Dendritic cell treated with granulocyte-macrophage colony-stimulating factor and Interleukin-4, amounts not matched to agents 40 ng/mL and 50 ng/mL, for 4 days (primary cell): ENCODE measurements at regions not wholly inside any gene's neighbourhood (a gene's known extent, or its start where the extent isn't known, plus 50 kb on each side); places are given as distances from the start of the nearest gene placed in this dataset.

Experiments
- H3K27ac Mint-ChIP-seq: one replicate; pipeline ENCODE4 v1.8.0; 2022; ENCODE audit warnings: mild to moderate bottlenecking, mixed read lengths
- H3K27me3 Mint-ChIP-seq: one replicate; pipeline ENCODE4 v1.8.0; 2022; ENCODE audit warnings: mild to moderate bottlenecking, mixed read lengths
- H3K36me3 Mint-ChIP-seq: one replicate; pipeline ENCODE4 v1.8.0; 2022; ENCODE audit warnings: low read depth, mixed read lengths
- H3K4me1 Mint-ChIP-seq: one replicate; pipeline ENCODE4 v1.8.0; 2022; ENCODE audit warnings: low read depth, mixed read lengths
- H3K4me3 Mint-ChIP-seq: one replicate; pipeline ENCODE4 v1.8.0; 2022; ENCODE audit warnings: mild to moderate bottlenecking, moderate library complexity, mixed read lengths
- H3K9me3 Mint-ChIP-seq: one replicate; pipeline ENCODE4 v1.8.0; 2022; ENCODE audit warnings: mixed read lengths
- intact Hi-C: fragments of 100-400 bp; cut with micrococcal nuclease; formaldehyde crosslinking; loops from one replicate; pipeline ENCODE4 v1.15.0; 2022

DNA sequence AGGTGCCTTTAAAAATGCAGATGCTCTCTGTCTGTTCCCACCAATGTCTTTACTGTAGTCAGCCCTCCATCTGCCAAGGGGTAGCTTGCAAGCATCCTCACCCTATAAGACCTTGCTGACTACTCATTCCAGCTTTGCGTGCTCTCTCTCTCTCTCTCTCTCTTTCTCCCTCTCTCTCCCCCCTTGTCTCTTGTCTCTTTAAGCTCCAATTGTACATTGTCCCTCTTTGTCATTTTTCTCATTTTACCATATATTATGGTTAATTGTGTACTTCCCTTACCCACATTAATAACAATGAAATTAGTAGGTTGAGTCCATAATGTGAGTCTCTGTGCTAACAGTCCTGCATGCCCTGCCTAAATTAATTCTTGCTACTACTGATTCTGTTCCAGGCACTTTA is 350.2 kb upstream of the CDH4 start:
- Mint-ChIP-seq H3K9me3 (peaks cover 15% of the 10 kb centered on the region), H3K27me3 (no peaks in the 10 kb centered on the region), H3K36me3 (no peaks in the 10 kb centered on the region), H3K4me3 (no peak overlapping the region), H3K27ac (no peak overlapping the region), H3K4me1 (no peaks in the 10 kb centered on the region)
- intact Hi-C loops = no loop called here

GRCh38 chr20:60903325-60903971 is 348.6 kb upstream of the CDH4 start:
- Mint-ChIP-seq H3K36me3 (no peaks in the 10 kb centered on the region), H3K27ac (no peak overlapping the region), H3K4me1 (no peaks in the 10 kb centered on the region), H3K27me3 (no peaks in the 10 kb centered on the region), H3K4me3 (no peak overlapping the region), H3K9me3 (peaks cover 15% of the 10 kb centered on the region)
- intact Hi-C loops = no loop called here

DNA sequence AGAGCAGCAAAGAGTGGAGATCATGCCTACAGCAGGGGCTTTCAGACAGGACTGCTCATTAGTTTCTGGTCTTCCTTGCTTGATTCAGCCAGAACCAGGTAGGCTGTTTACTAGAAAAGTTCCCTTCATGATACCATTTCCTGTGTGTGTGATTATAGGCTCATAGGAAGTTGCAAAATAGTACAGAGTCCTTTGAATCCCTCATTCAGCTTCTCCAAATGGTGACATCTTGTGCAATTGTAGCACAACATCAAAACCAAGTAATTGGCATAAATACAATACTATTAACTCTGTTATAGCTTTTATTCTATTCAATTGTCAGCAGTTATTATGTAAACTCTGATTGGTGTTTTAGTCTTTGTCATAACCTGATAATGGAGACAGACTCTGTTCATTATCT is 347.3 kb upstream of the CDH4 start:
- H3K27me3 Mint-ChIP-seq = no peaks in the 10 kb centered on the region
- no peaks in the 10 kb centered on the region for H3K4me1 Mint-ChIP-seq
- peaks cover 15% of the 10 kb centered on the region for H3K9me3 Mint-ChIP-seq
- intact Hi-C loops = no loop called here
- H3K36me3 Mint-ChIP-seq = no peaks in the 10 kb centered on the region
- no peak overlapping the region for H3K27ac Mint-ChIP-seq
- H3K4me3 Mint-ChIP-seq = no peak overlapping the region

DNA sequence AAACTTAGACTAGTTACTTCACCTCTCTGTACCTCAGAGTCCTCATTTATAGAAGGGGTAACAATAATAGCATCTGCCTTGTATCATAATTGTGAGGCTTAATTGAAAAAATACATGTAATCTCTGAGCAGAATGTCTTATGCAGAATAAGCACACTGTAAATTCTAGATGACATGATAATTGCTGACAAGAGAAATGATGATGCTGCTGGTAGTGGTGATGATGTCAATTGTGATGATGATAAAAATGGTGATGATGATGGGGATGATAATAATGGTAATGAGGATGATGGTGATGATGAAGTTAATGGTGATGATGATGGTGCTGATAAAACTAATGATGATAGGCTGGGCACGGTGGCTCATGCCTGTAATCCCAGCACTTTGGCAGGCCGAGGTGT is 346.1 kb upstream of the CDH4 start:
- Mint-ChIP-seq H3K4me3 (no peak overlapping the region), H3K27ac (no peak overlapping the region), H3K9me3 (peaks cover 15% of the 10 kb centered on the region), H3K27me3 (no peaks in the 10 kb centered on the region), H3K4me1 (no peaks in the 10 kb centered on the region), H3K36me3 (no peaks in the 10 kb centered on the region)
- intact Hi-C loops = no loop called here

GRCh38 chr20:60906555-60906954 is 345.5 kb upstream of the CDH4 start:
- H3K4me3 Mint-ChIP-seq = no peak overlapping the region
- peaks cover 12% of the 10 kb centered on the region for H3K9me3 Mint-ChIP-seq
- intact Hi-C loops = no loop called here
- no peaks in the 10 kb centered on the region for H3K27me3 Mint-ChIP-seq
- no peaks in the 10 kb centered on the region for H3K36me3 Mint-ChIP-seq
- H3K4me1 Mint-ChIP-seq = no peaks in the 10 kb centered on the region
- no peak overlapping the region for H3K27ac Mint-ChIP-seq

DNA sequence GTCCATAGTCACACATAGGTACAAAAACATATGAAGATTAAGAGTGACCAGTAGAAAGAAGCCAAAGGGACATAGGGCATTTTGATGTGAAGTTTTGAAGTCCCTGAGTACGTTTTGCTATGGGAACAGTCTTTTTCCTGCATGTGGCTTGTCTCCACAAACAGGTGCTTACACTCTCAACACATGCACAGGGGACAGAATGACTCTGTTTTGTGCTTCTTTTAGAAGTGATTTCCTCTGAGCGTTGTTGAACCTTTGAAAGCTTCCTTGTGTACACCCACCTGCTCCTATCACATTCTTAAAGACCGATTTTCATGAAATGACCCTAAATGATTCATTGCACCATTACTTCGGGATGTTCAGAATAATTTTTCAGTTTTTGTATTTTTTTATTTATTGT is 338.8 kb upstream of the CDH4 start:
- H3K9me3 Mint-ChIP-seq = no peaks in the 10 kb centered on the region
- intact Hi-C loops = no loop called here
- no peaks in the 10 kb centered on the region for H3K36me3 Mint-ChIP-seq

DNA sequence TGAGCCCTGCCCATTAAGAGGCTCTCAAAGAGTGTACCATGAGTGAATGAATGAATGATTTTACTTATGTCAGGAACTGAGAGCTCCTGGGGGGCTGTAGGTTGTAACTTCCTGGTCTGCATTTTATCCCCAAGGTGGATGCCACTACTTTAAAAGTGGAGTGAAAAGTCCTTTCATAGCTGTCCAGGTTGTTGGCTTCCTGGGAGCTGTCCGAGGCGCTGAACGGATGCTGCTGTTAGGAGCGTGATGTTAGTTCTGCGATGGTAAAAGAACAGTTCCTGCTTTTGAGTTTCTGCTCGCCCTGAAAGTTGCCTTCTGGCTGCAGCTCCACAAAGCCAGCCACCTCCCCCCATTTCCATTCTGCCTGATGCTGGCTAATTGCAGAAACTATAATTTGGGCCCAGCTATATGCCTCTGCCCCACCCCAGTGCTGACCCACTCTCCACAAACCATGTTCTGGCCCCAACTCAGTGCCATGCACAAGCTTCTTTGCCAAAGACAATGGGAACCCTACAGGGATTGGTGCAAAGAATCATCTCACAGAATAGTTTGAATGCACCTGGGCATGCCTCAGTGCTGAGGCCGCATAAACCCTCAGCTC is 330.9 kb upstream of the CDH4 start:
- intact Hi-C loops = no loop called here
- Mint-ChIP-seq H3K4me3 (no peak overlapping the region), H3K4me1 (no peaks in the 10 kb centered on the region), H3K27ac (no peak overlapping the region), H3K9me3 (no peaks in the 10 kb centered on the region), H3K27me3 (no peaks in the 10 kb centered on the region), H3K36me3 (no peaks in the 10 kb centered on the region)

More for the DNA sequence above, 338.8 kb upstream of the CDH4 start:
- Mint-ChIP-seq H3K27ac (no peak overlapping the region), H3K4me1 (no peaks in the 10 kb centered on the region), H3K27me3 (no peaks in the 10 kb centered on the region), H3K4me3 (no peak overlapping the region)

DNA sequence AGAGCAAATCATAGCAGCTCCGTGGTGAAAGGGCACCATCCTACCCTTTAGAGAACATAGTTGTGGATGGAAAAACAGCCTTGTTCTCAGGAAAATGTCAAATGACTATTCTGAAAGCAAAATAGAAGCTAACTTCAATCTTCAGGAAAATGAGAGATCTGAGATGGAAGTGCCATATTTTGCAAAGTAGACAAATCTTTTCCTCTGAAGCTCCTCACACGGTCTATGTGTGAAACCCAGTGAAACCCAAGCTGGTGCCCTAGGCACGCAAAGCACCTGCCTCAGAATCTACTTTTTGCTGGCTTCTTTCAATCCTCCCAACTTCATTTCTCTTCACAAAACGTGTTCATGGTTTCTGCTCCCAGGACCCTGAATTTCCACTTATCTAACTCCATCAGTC is 325.2 kb upstream of the CDH4 start:
- H3K27ac Mint-ChIP-seq = no peak overlapping the region
- no peaks in the 10 kb centered on the region for H3K4me1 Mint-ChIP-seq
- intact Hi-C loops = no loop called here
- no peak overlapping the region for H3K4me3 Mint-ChIP-seq
- no peaks in the 10 kb centered on the region for H3K9me3 Mint-ChIP-seq
- H3K36me3 Mint-ChIP-seq = no peaks in the 10 kb centered on the region
- H3K27me3 Mint-ChIP-seq = no peaks in the 10 kb centered on the region

DNA sequence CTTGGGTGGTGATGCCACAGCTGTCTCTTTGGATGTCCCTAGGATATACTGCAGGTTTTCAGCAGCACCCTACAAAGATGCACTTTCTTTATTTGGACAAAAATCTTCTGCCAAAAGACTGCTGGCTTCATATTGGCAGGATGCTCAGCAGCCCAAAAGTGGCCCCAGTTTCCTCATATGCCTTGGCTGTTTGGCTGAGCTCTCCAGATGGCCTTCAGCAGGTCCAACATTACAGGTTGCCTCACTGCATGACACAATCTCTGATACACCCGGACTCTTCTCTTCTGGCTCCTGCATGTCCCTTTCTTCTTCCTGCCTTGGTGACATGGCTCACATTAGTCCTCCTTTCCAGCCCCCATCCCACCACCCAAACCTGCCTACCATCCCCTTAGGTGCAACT is 323.7 kb upstream of the CDH4 start:
- no peaks in the 10 kb centered on the region for H3K4me1 Mint-ChIP-seq
- no peaks in the 10 kb centered on the region for H3K36me3 Mint-ChIP-seq
- H3K27ac Mint-ChIP-seq = no peak overlapping the region
- intact Hi-C loops = no loop called here
- no peaks in the 10 kb centered on the region for H3K9me3 Mint-ChIP-seq
- H3K27me3 Mint-ChIP-seq = no peaks in the 10 kb centered on the region
- H3K4me3 Mint-ChIP-seq = no peak overlapping the region

GRCh38 chr20:60930023-60930790 is 321.9 kb upstream of the CDH4 start:
- Mint-ChIP-seq H3K27me3 (no peaks in the 10 kb centered on the region), H3K27ac (no peak overlapping the region), H3K36me3 (no peaks in the 10 kb centered on the region), H3K4me1 (no peaks in the 10 kb centered on the region), H3K4me3 (no peak overlapping the region), H3K9me3 (no peaks in the 10 kb centered on the region)
- intact Hi-C loops = no loop called here

DNA sequence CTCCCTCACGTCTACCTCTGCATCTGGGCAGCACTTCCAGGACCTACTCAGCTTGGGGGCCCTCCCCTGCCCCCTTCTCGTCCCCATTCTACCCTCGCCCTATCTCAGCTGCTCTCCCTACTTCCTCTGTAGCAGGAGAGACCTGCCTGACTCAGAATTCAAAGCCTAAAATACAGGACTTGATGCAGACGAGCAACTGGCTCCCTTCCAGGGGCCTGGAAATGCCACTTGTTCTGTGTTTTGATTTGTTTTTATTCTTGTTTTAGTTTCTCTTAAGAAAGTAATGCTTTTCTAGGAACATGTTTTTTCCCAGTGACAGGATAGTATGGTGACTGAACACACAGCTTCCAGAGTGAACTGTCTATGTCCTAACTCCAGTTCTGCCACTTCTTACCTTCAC is 320.4 kb upstream of the CDH4 start:
- no peaks in the 10 kb centered on the region for H3K36me3 Mint-ChIP-seq

DNA sequence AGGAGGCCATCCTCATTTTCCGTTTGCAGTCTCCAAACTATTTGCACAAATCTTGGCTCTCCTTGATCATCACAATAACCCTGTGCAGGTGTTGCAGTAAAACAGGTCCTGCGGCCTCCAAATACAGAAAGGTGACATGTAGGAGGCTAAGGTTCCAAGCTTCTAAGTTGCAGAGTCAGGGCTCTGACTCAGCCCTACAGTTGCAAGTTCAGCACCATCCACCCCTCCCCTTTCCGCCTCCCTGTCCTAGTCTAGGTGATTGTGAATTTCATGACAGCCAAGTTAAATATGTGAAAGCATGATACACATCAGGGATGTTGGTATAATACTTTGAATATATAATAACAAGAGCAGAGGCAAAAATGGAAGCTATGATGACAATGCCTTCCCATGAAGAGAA is 317.3 kb upstream of the CDH4 start:
- Mint-ChIP-seq H3K36me3 (no peaks in the 10 kb centered on the region), H3K4me3 (no peak overlapping the region), H3K27me3 (no peaks in the 10 kb centered on the region), H3K4me1 (no peaks in the 10 kb centered on the region), H3K9me3 (no peaks in the 10 kb centered on the region), H3K27ac (no peak overlapping the region)
- intact Hi-C loops = no loop called here

More for the DNA sequence above, 320.4 kb upstream of the CDH4 start:
- no peaks in the 10 kb centered on the region for H3K4me1 Mint-ChIP-seq
- H3K4me3 Mint-ChIP-seq = no peak overlapping the region
- no peaks in the 10 kb centered on the region for H3K27me3 Mint-ChIP-seq
- intact Hi-C loops = no loop called here
- no peak overlapping the region for H3K27ac Mint-ChIP-seq
- no peaks in the 10 kb centered on the region for H3K9me3 Mint-ChIP-seq

DNA sequence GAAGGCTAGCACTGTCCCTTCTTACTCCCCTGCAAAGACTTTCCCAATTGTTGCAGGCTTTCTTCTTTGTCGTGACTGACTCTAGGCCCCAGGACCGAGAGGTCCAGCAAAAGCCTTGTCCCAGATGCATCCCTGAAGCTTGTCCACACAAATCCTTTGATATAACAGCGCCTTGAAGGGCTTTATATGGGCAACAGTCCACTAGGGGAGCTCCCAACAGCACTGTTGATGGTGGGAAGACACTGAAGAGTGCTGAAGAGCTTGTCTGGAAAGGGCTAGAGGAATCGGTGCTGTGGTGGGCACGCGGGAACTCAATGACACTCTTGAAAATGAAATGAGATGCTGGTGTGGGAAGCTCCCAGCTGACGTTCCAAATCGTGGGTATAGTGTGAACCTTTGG is 316.1 kb upstream of the CDH4 start:
- no peak overlapping the region for H3K4me3 Mint-ChIP-seq
- intact Hi-C loops = no loop called here
- no peaks in the 10 kb centered on the region for H3K9me3 Mint-ChIP-seq
- no peak overlapping the region for H3K27ac Mint-ChIP-seq
- H3K36me3 Mint-ChIP-seq = no peaks in the 10 kb centered on the region
- no peaks in the 10 kb centered on the region for H3K27me3 Mint-ChIP-seq
- no peaks in the 10 kb centered on the region for H3K4me1 Mint-ChIP-seq

DNA sequence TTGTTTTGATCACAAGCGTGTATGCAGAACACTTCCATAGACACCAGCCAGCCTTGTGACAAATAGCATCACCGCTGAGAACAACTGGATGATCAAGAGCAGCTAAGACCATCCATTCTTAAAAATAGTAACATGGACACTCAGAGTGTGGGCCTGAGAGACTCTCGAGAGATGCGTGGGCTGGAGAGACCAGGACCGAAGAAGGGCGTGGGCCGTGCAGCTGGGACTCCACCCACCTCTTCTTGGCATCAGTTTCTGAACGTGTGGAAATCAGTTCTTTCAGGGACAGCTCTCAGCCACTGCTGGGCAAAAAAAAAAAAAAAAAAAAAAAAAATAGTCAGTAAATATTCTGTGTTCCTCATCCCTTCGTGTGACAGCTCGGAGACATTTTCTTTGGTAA is 314.5 kb upstream of the CDH4 start:
- H3K4me1 Mint-ChIP-seq = no peaks in the 10 kb centered on the region
- H3K9me3 Mint-ChIP-seq = no peaks in the 10 kb centered on the region
- no peak overlapping the region for H3K27ac Mint-ChIP-seq
- no peak overlapping the region for H3K4me3 Mint-ChIP-seq
- no peaks in the 10 kb centered on the region for H3K36me3 Mint-ChIP-seq
- intact Hi-C loops = no loop called here
- H3K27me3 Mint-ChIP-seq = no peaks in the 10 kb centered on the region
